ENCODE measurements at regions not wholly inside any gene's neighbourhood (a gene's known extent, or its start where the extent isn't known, plus 50 kb on each side); places are given as distances from the start of the nearest gene placed in this dataset.

GRCh38 chr9:8262625-8263622 is 463.3 kb upstream of the DMAC1 start:
- no peak for DNase-seq (ENCODE audit: low read depth)

DNA sequence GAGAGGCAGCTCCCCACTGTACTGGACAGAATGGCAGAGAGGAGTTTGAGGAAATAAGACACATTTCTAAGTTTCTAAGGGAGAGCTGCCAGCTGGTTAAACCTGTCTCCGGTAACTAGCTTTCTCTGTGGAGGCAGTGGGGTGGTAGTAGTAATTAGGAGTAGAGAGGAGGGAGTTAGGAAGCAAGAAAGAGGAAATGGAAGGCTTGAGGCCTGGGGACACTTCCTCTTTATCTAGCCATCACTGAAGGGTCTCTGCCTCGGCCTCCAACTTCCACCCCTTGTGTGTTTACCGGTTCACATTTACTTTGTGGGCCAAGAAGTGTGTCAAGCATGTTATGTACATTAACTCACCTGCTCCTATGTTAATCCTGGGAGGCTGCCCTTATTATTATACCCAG is 462.2 kb upstream of the DMAC1 start:
- no peak for DNase-seq (ENCODE audit: low read depth)

DNA sequence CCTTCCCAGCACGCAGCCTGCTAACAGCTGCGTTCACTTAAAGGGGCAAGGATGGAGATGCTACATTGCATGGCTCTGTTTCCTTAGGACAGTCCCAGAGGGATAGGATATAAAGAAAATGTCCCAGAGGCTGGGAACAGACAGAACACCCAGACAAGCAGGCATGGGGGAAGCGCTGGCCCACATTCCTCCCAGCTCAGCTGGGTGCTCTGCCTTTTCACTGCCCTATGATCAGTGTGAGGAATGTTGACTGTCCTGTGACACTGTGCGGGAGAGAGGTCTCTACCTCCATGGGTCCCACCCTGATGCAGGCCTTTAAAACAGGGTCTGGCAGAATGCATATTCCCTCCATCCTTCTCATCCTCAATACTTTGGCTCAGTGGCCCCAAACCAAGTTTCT is 459.4 kb upstream of the DMAC1 start:
- DNase-seq (ENCODE audit: low read depth) = no peak

DNA sequence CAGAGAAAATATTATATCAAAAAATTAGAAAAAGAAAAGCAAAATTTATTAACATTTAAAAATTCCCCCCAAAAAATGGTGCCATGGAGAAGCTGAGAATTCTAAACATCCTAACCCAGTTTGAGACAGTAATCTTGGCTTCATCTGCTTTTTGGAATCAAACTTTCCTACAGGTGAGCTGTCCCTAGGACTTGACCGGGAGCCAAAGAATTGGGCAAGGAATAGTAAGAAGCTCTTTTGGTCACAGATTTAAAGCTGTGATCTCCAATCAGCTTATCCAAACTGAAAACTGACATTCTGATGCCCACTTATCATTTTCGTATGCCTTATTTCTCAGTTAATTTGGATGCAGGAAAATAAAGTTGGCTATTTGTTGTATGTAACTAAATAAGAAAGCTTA is 457.3 kb upstream of the DMAC1 start:
- no peak for DNase-seq (ENCODE audit: low read depth)

DNA sequence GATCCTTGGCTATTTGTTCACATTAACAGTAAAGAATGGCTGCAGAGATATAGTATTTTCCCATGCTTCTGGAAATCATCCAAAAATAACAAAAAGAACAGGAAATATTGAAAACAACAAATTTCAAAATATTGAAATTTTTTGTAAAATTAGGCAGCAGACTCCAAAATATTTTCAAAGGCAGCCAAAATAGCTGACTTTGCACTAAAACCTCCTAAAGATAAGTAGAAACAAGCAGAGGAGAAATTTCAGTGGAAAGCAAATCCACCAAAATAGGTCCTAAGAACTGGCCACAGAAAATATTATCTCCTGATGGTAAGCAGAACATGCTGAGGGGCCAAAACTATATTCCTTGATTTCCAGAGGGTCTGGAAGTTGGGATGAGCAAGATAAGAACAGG is 456.3 kb upstream of the DMAC1 start:
- DNase-seq (ENCODE audit: low read depth) = no peak

DNA sequence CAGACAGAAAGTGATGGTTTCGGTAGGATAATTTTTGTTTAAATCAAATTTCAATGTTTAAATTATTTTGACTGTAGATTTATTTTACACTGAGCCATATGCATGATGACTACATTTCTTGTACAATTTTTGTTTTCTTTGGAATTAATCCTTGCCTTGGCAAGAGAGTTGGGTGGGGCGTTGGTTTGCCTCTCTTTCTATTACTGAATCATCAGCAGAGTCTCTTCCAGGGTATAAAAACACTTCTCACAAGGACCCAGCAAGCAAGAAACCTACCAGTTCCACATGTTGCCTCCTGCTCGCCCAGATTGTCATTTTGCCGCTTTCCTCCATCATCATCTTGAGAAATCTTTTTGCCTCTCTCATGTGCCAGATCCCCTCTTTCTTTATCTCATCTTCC is 455.0 kb upstream of the DMAC1 start:
- DNase-seq (ENCODE audit: low read depth) = no peak

- DNase-seq (ENCODE audit: low read depth) = no peak
These were observed 452.9 kb upstream of the DMAC1 start for GRCh38 chr9:8252445-8252844.

DNA sequence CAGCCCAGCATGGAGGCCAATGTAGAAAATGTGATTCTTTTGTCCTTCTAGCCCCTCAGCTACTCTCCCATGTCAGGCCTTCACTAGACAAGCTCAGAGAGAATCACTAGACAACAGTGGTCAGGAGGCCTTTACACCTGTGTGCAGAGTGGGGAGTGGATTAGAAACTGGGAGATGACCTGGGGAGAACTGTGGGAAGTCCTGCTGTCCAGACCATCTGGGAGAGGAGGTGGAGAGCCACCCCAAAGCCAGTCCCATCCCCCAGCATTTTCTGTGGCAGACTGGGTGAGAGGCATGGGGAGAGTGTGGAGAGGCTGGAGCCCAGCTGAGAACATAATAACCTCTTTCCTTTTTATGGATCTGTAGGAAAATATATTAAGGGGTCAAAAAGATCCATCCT is 452.0 kb upstream of the DMAC1 start:
- DNase-seq (ENCODE audit: low read depth) = no peak

DNA sequence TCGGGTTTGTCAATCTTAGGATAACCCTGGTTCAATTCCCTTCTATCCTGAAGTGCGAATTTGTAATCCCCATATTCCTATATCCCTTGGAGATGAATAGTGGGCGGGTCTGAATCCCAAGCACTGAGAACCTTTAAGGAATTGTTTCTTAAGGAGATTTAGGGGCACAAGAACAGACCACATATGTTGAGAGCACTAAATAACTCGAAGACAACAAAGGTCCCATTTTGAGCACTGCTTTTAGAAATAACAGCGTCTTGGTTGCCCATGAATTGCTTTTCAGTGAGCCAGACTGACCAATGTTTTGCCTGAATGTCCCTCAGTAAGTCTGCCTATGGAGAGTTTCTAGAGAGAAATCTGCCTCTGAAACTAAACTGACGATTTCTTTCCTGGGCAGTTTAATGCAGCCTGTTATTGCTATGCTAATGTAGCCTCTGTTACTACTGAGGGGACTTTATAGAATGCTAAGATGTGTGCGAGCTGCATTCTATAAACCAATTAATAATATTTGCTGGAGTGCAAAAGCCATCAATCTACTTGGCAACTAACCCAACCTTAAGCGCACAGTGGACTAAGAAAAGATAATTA is 445.0 kb upstream of the DMAC1 start:
- no peak for DNase-seq (ENCODE audit: low read depth)

- no peak for DNase-seq (ENCODE audit: low read depth)
These were observed 441.6 kb upstream of the DMAC1 start for GRCh38 chr9:8241201-8241600.

- DNase-seq (ENCODE audit: low read depth) = no peak
These were observed 437.5 kb upstream of the DMAC1 start for GRCh38 chr9:8237096-8237495.

- no peak for DNase-seq (ENCODE audit: low read depth)
These were observed 435.9 kb upstream of the DMAC1 start for GRCh38 chr9:8235489-8235888.

DNA sequence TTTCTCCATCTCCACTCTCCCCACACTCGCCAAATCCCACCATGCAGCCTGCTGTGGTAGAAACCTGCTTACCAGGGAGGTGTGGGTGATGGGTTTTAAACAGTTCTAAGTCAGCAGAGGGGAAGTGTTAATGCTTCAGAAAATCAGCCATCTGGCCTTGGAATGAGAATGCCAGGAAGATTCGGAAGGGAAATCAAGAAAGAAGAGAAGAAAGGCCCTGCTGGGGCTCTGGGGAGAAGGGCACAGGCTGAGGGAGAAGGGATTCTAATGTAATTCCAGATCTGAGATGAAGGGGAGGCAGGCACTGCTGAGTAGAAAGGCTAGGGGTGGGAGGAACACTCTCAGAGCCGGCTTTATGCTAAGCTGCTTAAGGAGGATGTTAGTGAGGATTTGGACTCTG is 434.7 kb upstream of the DMAC1 start:
- no peak for DNase-seq (ENCODE audit: low read depth)

DNA sequence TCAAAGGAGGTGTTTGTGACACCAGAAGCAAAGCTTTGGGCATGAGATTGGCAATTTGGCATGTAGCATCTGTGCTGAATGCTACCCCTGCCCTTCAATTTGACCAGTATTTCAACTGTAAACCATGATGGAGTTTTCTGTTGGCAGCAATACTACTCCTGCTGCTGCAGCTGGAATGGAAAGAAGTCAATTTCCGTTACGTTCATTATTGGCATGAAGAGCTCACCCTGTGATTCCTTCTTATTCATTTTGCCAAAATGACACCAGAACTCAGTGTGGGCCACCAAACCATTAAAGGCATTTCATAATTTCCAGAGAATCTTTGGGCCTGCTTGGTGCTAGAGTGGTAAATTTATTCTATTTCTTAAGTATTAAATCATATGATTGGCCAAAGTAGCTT is 433.1 kb upstream of the DMAC1 start:
- no peak for DNase-seq (ENCODE audit: low read depth)

DNA sequence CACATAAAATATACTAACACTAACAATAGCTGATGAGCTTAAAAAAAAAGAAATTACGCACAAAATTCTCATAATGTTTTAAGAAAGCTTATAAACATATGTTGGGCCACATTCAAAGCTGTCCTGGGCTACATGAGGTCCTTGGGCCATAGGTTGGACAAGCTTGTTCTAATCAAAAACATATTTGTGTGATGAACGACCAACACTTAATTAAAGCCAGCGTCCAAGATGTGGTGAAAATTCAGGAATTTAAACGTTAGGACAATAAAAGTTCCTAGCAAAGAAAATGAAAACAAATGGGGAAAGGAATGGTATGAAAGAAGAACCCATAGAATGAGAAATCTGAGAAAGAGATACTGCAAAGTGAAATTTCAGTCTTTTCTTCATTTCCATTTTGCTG is 429.6 kb upstream of the DMAC1 start:
- DNase-seq (ENCODE audit: low read depth) = no peak

DNA sequence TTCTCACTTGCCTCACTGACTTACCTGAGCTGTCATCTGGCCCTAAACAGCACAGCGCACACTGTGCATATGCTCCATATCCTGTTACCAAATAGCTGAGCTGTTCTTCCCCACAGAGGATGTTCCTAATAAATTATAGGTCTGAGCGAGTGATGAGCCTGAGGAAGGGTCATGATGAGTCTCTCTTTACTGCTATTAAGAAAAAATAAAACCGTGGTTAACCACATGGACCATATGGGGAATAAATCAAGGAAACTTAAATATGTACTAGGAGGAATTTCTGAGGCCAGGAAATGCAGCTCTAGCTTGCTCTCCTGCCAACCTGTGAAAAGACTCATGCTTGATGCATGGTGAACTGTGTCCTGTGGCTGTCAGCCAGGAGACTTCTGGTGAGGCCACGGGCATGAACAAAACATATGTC is 424.8 kb upstream of the DMAC1 start:
- DNase-seq (ENCODE audit: low read depth) = no peak

DNA sequence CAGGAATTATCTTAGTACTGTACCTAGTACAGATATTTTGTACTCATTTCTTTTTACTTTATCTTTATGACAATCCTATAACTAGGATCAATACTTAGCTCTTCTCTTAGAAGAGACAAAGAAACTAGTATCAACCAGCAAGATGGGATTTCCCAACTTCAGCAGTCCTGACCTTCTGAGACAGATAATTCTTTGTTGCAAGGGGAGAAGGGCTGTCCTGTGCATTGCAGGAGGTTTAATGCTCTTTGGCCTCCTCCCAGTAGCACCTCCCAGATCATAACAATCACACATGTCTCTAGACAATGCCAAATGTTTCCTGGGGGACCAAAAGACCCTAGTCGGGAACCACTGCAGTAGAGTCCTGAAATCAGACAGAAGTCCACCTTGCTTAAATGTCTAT is 424.3 kb upstream of the DMAC1 start:
- DNase-seq (ENCODE audit: low read depth) = no peak

DNA sequence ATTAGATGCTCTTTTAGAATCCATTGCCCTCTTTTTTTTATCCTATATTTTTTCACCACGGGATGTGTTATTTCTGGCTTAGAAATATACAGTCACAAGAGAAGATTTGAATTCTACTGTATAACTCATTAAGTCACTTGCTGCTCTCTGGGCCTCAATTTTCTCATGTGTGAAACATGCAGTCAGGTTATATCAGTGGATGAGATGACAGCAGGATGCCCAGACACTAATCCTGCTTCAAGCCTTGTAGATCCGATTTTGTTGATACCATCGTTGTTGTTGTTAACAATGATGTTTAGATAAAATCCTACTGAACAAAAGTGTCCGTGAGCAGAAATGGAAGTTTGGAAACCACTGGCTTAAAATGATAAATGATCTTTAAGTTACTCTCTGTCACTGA is 421.9 kb upstream of the DMAC1 start:
- DNase-seq (ENCODE audit: low read depth) = no peak

GRCh38 chr9:8208465-8208864 is 408.9 kb upstream of the DMAC1 start:
- DNase-seq (ENCODE audit: low read depth) = no peak

DNA sequence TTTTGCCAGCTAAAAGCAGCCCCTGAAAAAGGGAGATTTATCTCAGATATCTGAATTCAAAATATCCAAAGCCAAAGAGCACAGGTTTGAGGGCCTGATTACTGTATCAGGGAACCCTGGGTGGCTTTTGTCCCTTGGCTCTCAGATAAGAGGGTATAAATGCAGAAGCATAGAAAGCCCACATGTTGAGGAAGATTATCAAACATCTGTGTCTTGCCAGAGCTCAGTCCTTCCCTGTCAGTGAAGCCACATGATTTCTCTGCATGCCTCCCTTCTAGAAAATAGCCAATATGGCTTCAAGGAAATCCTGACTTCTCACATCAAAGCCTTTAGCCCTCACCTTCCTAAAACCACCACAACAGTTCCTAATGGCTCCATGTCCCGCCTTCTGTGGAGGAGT is 408.0 kb upstream of the DMAC1 start:
- DNase-seq (ENCODE audit: low read depth) = no peak

GRCh38 chr9:8206720-8207119 is 407.1 kb upstream of the DMAC1 start:
- DNase-seq (ENCODE audit: low read depth) = no peak

DNA sequence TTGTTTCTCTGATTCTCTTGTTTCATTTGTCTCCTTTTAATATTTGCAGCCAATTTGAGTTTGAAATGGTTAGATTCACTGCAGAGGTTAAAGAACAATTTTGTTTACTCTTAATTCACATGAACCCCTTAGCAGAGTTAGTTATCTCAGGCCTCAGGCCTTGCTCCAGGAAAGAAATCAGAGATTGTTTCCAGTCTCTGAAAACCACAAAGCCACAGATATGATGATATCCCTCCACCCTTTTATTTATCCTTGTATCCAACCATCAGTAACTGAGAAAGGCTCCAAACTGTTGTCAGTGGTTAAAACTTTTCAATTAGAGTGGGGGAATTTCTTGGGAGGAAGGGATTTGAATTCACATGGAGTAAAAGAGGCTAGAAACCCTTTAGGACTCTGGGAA is 406.0 kb upstream of the DMAC1 start:
- no peak for DNase-seq (ENCODE audit: low read depth)

- DNase-seq (ENCODE audit: low read depth) = no peak
These were observed 390.3 kb upstream of the DMAC1 start for GRCh38 chr9:8189881-8190280.

All from CMK (cell line).